ENCODE measurements at regions not wholly inside any gene's neighbourhood (a gene's known extent, or its start where the extent isn't known, plus 50 kb on each side); places are given as distances from the start of the nearest gene placed in this dataset.

GRCh38 chr5:2442496-2443354 lies 308.8 kb downstream of the IRX2 start:
- TF ChIP-seq, protein P1, sequence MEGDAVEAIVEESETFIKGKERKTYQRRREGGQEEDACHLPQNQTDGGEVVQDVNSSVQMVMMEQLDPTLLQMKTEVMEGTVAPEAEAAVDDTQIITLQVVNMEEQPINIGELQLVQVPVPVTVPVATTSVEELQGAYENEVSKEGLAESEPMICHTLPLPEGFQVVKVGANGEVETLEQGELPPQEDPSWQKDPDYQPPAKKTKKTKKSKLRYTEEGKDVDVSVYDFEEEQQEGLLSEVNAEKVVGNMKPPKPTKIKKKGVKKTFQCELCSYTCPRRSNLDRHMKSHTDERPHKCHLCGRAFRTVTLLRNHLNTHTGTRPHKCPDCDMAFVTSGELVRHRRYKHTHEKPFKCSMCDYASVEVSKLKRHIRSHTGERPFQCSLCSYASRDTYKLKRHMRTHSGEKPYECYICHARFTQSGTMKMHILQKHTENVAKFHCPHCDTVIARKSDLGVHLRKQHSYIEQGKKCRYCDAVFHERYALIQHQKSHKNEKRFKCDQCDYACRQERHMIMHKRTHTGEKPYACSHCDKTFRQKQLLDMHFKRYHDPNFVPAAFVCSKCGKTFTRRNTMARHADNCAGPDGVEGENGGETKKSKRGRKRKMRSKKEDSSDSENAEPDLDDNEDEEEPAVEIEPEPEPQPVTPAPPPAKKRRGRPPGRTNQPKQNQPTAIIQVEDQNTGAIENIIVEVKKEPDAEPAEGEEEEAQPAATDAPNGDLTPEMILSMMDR (conservative IDR thresholded peaks at IDR 0.05; ENCODE audit: low read length) = no peak
- TF ChIP-seq EZH2phosphoT487 (IDR thresholded peaks at IDR 0.05; ENCODE audit: borderline replicate concordance) = no peak

Data from Loucy (cell line).